Mucosa of descending colon (tissue), 3 donors: ENCODE measurements at regions not wholly inside any gene's neighbourhood (a gene's known extent, or its start where the extent isn't known, plus 50 kb on each side); places are given as distances from the start of the nearest gene placed in this dataset.

Experiments
- ATAC-seq: fragments of 200-7000 bp; cut with Tn5 transposase; one replicate; pipeline ENCODE4 v1.9.1; 2020; ENCODE audit warnings: mild to moderate bottlenecking, moderate library complexity
- DNase-seq, 3 donors: peaks; one replicate each; pipeline ENCODE4 v3.0.0-alpha.2; 2020
- H3K36me3 ChIP-seq: fragments of 200-600 bp; one replicate; pipeline ENCODE4 v1.8.0; 2021; ENCODE audit warnings: low read depth, mild to moderate bottlenecking
- H3K4me1 ChIP-seq: fragments of 200-600 bp; one replicate; pipeline ENCODE4 v1.8.0; 2021; ENCODE audit warnings: low read depth, mild to moderate bottlenecking
- H3K4me3 ChIP-seq: fragments of 200-600 bp; one replicate; pipeline ENCODE4 v1.8.0; 2021; ENCODE audit warnings: mild to moderate bottlenecking
- H3K9me3 ChIP-seq: fragments of 200-600 bp; one replicate; pipeline ENCODE4 v1.8.0; 2021; ENCODE audit warnings: mild to moderate bottlenecking
- intact Hi-C, 2 donors: fragments of 100-400 bp; cut with DNase I in 1 of 2; cut with micrococcal nuclease in 1 of 2; formaldehyde crosslinking; loops; one replicate each; pipeline versions ENCODE4 v1.11.0 to v1.11.1; 2022; cut with DNase I, micrococcal nuclease
- TF ChIP-seq, protein P1 (sequence below): fragments of 200-600 bp; IDR thresholded peaks from one replicate; pipeline ENCODE4 v1.8.0; 2022; ENCODE audit warnings: antibody characterized with exemption, mild to moderate bottlenecking
- donor health status: DM: no; HTN: no; CAD: no; lungs with moderate emphysema.
- donor health status: DM: no; HTN: no; CAD: no.
- donor health status: DM: no; HTN: yes; CAD: no.

DNA sequence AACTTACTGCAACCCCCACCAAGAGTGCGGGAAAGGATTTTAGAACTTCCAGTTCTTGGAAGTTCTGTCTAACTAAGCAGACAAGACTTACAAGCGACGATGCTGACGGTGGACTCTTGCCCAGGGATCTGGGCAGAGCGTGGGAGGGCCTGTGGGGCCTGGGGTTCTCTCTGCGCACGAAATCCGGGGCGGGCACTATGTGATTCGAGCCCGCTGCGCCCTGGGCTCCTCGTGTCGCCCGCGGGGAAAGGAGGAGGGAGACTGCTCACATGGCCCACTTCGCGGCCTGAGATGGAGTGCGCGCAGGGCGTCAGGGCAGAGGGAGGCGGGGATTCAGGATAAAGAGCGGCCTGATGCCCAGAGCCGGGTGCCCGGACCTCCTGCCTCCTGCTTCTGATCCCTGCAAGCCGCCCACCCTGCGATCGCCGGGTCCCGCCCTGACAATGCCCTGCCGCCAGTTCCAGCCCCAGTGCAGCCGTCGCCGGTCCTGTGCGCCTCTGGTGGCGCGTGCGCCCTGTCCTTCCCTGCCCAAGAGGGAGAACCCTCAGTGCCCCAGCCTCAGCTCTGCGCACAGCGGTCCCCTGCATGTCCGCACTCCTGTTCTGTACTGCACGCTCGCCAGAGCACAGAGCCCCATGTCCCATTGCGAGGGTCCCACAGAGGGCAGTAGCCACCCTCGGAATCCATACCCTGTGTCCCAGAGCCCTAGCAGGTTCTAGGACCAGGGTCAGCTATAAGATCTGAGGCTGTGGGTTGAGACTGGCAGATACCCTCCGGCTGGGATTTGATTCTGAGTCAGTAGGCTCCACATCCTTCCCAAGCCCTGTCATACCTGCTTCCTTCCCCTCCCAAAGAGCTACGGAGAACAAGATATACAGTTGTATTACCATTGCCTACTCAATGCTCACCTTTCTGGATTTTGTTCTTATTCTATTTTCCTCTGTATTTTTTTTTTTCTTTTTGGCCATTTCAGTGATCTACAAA lies 99.4 kb upstream of the TMEM106B start:
- intact Hi-C loops: no loop called here
- Histone ChIP-seq H3K4me1 (no peaks in the 10 kb centered on the region), H3K4me3 (no peak overlapping the region), H3K9me3 (no peaks in the 10 kb centered on the region), H3K36me3 (no peaks in the 10 kb centered on the region)
- peak in 2 of 3 donors; percentile 32 to 46 for DNase-seq
- TF ChIP-seq, protein P1, sequence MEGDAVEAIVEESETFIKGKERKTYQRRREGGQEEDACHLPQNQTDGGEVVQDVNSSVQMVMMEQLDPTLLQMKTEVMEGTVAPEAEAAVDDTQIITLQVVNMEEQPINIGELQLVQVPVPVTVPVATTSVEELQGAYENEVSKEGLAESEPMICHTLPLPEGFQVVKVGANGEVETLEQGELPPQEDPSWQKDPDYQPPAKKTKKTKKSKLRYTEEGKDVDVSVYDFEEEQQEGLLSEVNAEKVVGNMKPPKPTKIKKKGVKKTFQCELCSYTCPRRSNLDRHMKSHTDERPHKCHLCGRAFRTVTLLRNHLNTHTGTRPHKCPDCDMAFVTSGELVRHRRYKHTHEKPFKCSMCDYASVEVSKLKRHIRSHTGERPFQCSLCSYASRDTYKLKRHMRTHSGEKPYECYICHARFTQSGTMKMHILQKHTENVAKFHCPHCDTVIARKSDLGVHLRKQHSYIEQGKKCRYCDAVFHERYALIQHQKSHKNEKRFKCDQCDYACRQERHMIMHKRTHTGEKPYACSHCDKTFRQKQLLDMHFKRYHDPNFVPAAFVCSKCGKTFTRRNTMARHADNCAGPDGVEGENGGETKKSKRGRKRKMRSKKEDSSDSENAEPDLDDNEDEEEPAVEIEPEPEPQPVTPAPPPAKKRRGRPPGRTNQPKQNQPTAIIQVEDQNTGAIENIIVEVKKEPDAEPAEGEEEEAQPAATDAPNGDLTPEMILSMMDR: no peak
- ATAC-seq: peak; percentile 32

DNA sequence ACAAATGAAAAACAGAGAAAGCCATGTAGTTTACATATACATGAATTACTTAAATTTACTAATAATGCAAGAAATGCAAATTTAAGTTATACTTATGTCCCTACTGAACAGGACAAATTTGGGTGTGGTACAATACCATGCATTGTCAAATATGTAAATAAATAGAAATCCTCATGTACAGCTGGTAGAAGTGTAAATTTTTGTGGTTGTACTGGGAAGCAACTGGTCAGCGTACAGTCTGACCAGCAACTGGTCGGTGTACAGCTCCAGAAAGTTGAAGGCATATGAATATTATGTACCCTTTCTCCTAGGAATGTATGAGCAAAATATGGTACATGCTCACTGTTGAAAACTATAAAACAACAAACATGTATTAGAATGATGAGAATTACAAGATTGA lies 93.9 kb upstream of the TMEM106B start:
- intact Hi-C loops: no loop called here
- Histone ChIP-seq H3K36me3 (no peaks in the 10 kb centered on the region), H3K4me3 (no peak overlapping the region), H3K4me1 (no peaks in the 10 kb centered on the region), H3K9me3 (no peaks in the 10 kb centered on the region)
- no peak for DNase-seq
- TF ChIP-seq, protein P1: no peak
- no peak for ATAC-seq

DNA sequence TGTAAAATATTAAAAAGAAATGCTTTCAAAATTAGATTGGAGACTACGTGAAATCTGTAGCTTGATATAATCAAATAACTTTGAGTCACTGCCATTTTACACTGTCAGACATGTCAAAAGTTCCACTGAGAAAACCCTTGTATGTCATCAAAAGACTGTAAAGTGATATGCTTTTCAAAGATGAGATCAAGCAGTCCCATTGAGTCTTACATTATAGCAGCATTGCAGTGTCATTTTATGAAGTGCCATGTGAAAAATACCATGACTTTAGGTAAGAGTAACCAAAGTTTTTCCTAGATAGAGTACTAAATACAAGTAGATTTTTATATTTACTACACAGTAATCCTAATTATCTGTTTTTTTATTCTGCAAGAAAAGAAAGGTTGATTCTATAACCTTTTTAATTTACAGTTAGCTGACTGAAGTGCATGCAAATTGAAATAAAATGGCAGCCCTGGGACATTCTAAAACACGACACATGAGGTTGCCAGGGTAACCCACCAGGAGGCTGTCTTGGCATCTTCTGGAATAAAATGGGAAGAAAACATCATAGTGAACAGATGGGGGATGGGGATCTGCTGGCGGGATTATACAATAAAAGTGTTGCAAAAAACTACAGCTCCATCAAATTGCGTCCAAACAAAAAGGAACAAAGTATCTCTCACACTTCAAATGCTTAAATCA lies 91.3 kb upstream of the TMEM106B start:
- no peaks in the 10 kb centered on the region for H3K36me3 ChIP-seq
- DNase-seq (no peak), ATAC-seq (no peak)
- no peaks in the 10 kb centered on the region for H3K4me1 ChIP-seq
- no peak overlapping the region for H3K4me3 ChIP-seq
- TF ChIP-seq, protein P1: no peak
- intact Hi-C loops: no loop called here
- H3K9me3 ChIP-seq: no peaks in the 10 kb centered on the region

DNA sequence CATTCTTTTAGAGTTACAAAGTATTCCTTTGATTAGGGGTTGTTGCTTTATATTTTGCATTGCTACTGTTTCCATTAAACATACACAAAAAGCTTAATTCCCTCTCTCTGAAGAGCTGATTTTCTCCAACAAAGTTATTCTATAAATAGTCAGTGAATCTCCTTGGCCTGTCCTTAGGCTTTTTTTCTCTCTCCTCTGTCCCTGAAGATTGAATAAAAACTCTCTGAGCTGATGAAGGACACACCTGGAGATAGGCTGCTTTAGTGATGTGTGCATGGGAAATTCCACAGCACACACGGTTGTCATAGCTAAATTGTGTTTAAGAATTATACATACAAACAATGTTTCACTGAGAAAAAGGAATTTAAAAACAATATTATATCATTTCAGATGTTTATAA lies 90.5 kb upstream of the TMEM106B start:
- DNase-seq (no peak), ATAC-seq (no peak)
- H3K36me3 ChIP-seq: no peaks in the 10 kb centered on the region
- intact Hi-C loops: no loop called here
- TF ChIP-seq, protein P1: no peak
- H3K4me3 ChIP-seq: no peak overlapping the region
- H3K4me1 ChIP-seq: no peaks in the 10 kb centered on the region
- H3K9me3 ChIP-seq: no peaks in the 10 kb centered on the region

DNA sequence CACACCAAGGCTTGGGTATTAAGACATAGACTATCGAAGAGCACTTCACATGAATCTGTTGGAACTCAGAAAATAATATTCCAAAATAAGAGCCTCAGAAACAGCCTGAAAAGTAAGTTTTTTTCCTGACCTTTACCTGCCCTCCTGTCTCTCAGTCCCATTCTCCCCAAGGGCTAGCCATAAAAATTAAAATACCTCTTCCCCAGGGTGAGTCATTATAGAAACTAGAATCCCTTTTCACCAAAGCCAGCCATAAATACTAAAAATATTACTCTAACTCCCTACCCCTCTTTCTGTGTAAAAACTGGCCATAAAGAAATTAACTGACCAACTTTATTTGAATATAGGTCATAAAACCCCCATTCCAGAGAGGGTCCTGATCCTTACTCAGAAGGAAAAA lies 87.9 kb upstream of the TMEM106B start:
- Histone ChIP-seq H3K9me3 (no peaks in the 10 kb centered on the region), H3K4me1 (no peaks in the 10 kb centered on the region), H3K4me3 (no peak overlapping the region), H3K36me3 (no peaks in the 10 kb centered on the region)
- DNase-seq: no peak
- intact Hi-C loops: no loop called here
- TF ChIP-seq, protein P1: no peak
- ATAC-seq: no peak
